Skin epidermis (tissue), 12 donors: ENCODE measurements at regions not wholly inside any gene's neighbourhood (a gene's known extent, or its start where the extent isn't known, plus 50 kb on each side); places are given as distances from the start of the nearest gene placed in this dataset.

Experiments used
- H3K27ac ChIP-seq, 21 experiments: fragments of 200-600 bp; sonication (generic) in 11 of 21; one replicate each; pipeline ENCODE4 v1.5.0; 2020; ENCODE audit warnings: mild to moderate bottlenecking in 3 of 21, inconsistent platforms in 2 of 21, moderate library complexity in 2 of 21
- H3K4me3 ChIP-seq, 7 experiments: fragments of 200-600 bp; sonication (generic) in 2 of 7; one replicate each; pipeline ENCODE4 v1.5.0; 2020; ENCODE audit warnings: inconsistent platforms in 2 of 7, mild to moderate bottlenecking in 2 of 7, moderate library complexity in 1 of 7

DNA sequence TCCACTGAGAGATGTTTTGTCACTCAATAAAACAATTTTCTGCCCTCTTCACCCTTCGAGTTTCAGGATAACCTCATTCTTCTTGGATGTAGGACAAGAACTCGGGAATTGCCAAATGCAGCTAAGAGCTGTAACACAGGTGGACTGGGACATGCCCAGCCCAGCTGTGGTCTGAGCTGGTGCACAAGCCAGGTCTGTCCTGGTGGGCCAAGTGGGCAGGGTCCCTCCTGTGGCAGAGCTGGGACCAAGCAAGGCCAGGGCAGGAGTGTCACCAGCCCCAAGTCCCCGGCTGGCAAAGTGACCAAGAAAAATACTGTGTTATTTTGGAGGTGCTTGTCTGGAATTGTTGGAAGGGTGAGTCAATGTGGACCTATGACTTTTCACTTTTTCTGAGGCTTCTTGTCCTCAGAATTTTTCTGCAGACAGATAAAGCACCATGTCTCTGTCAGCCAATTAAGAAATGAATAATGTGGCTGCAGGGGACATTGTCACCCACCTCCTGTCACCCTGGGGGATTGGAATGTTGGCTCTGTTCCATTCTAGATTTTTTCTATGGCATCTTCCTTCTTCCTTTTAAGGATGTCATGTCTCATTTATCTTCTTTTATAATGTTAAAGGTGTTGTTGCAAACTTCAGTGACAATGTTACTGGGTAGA, 645.2 kb upstream of the EPHA6 start:
- Histone ChIP-seq H3K27ac (no peak overlapping the region), H3K4me3 (no peak overlapping the region)

DNA sequence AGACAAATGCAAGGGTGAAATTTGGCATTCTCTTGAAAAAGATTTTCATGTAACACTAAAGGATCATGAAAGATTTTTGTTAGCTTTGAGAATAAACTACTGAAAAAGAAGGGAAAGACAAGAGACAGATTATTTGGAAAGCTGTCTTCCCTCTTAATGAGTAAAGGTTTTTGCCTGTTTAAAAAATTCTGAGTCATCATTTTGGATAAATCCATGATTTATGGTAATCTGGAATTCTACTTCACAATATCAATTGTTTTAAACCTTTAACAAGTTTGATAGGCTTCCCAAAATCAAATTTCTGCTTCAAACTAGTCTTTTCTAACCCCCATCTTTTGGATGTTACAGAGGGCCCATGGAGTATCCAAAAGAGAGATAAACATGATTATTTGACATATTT, 641.5 kb upstream of the EPHA6 start:
- no peak overlapping the region for H3K4me3 ChIP-seq
- H3K27ac ChIP-seq: no peak overlapping the region

DNA sequence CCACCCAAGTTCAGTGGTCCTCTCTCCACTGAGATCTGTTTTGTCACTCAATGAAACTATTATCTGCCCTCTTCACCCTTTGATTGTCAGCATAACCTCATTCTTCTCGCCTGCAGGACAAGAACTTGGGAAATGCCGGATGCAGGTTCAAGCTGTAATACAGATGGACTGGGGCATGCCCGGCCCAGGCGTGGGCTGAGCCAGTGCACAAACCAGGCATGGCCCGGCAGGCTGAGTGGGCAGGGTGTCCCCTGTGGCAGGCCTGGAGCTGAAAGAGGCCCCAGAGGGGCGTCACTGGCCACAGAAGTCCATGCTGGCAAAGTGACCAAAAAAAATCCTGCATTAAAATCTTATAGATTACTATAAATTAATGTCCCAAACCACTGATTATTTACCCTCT, 638.9 kb upstream of the EPHA6 start:
- H3K4me3 ChIP-seq: no peak overlapping the region
- H3K27ac ChIP-seq: no peak overlapping the region

DNA sequence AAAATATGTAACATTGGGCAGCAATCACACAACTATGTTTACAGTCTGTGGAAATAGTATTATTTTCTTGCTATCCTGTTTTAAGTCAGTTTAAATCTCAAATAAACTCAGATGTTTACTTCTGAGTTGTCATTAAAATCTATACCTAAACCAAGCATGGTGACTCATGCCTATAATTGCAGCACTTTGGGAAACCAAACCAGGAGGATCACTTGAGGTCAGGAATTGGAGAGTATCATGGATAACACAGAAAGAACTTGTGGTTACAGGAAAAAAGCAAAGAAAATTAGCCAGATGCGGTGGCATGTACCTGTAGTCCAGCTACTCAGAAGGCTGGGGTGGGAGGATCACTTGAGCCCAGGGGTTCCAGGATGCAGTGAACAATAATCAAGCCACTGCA, 631.6 kb upstream of the EPHA6 start:
- Histone ChIP-seq H3K4me3 (no peak overlapping the region), H3K27ac (no peak overlapping the region)

DNA sequence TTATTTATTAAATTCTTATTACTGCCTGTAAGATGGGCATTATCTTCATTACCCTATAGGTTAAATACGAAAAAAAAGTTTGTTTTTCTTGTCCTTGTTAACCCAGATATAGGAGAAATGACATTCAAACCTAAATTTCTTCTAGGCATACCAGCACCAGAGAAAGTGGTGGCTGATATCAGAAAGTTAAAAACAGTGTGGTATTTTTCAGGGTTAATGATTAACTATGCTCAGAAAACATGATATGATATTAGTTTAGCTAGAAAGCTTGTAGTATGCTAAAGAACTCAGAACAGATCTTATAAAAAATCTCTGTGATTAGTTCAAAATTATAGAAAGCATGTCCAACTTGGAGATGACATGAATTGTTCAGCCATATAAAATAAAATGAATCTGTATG, 630.5 kb upstream of the EPHA6 start:
- Histone ChIP-seq H3K4me3 (no peak overlapping the region), H3K27ac (no peak overlapping the region)

DNA sequence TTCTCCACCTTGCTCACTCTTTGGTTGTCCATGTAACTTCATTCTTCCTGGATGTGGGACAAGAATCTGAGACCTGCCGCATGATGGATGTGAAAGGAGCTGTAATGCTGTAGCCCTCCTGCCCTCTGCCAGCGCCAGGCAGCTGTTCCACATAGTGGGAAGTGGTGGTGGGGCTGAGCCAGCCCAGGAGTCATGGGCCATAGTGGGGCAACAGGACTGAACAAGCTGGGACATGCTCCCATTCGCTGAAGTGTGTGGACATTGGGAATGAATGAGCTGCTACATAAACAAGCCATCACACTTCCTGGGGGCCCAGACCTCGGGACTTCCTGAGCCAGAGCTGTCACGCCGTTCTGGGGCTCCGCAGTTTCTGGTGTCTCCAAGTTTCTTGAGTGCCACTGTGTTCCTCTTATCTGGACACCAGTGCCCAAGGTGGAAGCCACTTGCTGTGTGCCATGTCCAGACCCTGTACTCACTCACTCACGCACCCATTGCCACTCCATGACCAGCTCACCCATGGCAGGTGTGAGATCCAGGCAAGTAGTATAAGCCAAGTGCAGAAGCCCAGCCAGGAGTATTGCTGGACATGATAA, 624.3 kb upstream of the EPHA6 start:
- Histone ChIP-seq H3K27ac (no peak overlapping the region), H3K4me3 (no peak overlapping the region)

DNA sequence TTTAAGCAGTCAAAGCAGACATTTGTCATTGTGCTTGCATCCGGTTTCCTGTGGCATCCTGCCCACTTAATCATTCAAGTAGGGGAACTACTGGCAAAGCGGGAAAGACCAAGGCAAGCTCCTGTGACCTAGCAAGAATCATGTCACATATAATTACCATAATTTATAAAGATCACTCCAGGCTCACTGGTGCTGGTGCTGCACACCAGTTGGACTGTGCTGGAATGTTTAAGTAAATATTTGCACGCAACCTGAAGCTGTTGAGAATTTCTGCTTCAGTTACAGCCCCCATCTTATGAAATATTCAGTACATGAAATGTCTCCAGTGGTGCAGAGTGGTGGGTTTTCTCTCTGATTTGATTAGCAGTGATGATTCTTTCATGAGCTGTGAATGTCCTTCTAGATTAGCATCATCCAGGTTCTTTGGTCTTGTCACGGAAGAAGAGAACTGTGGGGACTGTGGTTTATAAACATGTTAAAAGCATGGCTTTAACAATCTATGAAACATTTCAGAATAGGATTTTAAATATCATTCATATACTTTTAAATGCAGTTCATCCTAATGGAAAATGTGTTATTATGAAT, 621.3 kb upstream of the EPHA6 start:
- Histone ChIP-seq H3K27ac (no peak overlapping the region), H3K4me3 (no peak overlapping the region)

DNA sequence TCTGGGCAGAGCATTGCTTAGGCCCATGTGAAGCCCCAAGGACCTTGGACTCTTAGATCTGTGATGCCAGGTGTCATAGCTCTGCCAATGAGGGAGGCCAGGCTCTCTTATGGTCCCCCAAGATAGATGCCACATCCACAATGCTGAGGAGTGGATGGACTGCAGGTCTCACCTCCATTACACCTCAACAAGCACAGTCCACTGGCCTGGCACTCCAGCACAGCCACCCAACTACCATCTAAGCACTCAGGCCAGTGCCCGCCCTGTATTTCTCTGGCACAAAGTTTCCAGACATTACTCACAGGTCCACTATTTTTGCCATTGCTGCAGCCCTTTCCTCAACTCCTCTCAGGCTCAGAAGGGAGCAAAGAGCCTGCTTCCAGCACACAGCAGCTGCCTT, 613.5 kb upstream of the EPHA6 start:
- no peak overlapping the region for H3K4me3 ChIP-seq
- no peak overlapping the region for H3K27ac ChIP-seq

DNA sequence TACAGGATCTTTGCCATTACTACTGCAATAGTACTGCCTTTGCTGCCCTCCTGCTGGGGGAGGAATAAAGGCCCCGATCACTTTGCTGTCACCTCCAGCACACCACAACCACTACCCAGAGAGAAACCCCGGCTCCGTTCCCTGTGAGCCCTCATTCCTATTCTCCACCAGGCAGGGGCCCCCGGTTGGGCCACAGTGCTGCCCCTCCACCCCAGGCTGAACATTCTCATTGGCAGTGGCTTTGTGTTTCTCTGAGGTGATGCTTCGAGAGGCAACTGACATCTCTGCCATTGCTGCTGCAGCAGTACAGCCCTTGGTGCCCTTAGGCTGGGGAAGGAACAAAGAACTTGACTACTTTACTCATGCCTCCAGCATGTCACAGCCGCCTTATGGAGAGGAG, 612.9 kb upstream of the EPHA6 start:
- Histone ChIP-seq H3K4me3 (no peak overlapping the region), H3K27ac (no peak overlapping the region)

DNA sequence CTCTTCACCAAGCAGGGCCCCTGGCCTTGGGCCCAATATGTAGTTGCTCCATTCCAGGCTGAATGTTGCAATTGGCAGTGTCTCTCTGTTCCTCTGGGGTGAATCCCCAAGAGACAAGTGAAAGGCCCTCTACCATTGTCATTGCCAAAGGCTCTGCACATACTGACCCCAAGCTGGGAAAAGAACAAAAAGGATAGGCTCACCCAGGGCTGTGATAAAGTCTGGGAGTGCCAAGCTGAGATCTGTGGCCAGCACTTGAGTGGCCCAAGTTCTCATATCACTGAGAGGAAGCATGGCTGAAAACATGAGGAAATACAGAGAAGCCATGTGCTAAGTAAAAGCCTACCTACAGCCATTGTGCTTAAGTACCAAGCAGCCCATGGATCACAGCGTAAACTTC, 612.2 kb upstream of the EPHA6 start:
- no peak overlapping the region for H3K4me3 ChIP-seq
- no peak overlapping the region for H3K27ac ChIP-seq

DNA sequence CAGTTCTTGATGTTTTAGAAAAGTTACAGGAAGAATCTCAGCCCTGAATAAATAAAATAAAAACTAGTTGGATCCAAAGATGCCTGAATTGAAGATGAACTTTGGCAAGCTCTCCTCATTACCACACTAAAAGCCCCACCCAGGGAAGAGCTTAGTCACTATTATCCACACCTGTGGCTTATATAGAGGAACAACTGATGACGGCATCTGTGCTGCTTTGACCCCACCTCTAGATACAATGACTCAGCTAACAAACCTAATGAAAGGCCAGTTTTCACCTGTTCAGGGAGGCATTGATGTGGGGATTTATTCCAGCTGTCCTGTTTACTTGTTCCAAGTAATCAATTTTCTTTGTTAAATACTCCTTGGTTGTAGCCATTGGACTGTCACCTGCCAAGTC, 604.7 kb upstream of the EPHA6 start:
- Histone ChIP-seq H3K4me3 (no peak overlapping the region), H3K27ac (no peak overlapping the region)

DNA sequence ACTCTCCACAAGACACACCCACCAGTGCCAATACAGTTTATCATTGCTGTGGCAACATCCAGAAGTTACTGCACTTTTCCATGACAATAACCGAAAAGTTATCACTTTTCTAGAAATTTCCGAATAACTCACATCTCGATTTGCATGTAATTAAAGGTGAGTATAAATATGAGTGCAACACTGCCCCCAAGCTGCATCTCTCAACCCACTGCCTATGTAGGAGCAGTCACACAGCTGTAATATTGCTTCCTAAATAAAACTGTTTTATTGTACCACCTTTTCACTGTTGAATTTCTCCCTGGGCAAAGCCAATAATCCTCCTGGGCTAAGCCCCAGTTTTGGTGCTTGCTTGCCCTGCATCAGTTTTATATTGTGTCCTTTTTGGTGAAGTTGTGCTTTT, 601.0 kb upstream of the EPHA6 start:
- no peak overlapping the region for H3K27ac ChIP-seq
- H3K4me3 ChIP-seq: no peak overlapping the region

DNA sequence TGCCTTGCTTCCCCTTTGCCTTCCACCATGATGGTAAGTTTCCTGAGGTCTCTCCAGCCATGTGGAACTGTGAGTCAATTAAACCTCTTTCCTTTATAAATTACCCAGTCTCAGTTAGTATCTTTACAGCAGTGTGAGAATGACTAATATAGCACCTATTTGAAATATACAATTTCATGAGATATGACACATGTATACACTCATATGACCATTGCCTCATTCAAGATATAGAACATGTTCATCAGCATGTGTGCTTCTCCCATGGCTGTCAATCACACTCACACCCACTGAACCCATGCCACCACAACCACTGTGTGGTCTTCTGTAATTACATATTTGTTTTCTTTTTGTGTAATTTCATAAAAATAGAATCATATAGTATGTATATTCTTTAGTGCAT, 599.5 kb upstream of the EPHA6 start:
- Histone ChIP-seq H3K27ac (no peak overlapping the region), H3K4me3 (no peak overlapping the region)

DNA sequence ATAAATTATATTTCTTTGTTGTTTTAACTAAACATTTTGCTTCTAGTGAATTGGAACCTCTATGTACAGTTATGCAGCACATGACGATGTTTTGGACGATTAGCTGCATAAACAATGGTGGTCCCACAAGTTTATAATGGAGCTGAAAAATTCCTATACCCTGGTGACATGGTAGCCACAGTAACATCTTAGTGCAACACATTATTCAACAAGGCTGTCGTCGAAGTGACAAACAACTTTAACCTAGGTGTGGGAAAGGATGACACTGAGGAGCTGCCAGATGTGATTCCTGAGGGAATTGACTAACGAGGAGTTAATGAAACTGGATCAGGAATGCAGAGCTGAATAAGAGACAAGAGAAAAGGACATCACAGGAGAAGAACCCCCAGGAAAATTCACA, 588.9 kb upstream of the EPHA6 start:
- H3K27ac ChIP-seq: no peak overlapping the region
- no peak overlapping the region for H3K4me3 ChIP-seq

DNA sequence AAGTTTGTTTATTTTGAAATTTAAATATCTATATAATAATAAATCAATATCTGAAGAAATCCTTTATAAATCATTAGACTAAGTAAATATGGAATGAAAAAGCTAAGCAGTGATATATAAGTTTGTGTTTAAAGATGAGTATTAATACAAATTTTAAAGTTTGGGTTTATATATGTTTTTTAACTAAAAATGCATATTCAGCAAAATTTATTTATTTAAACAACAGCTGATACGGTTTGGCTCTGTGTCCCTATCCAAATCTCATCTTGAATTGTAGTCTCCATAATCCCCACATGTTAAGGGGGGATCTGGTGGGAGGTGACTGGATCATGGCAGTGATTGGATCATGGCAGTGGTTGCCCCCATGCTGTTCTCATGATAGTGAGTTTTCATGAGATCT, 580.7 kb upstream of the EPHA6 start:
- Histone ChIP-seq H3K4me3 (no peak overlapping the region), H3K27ac (no peak overlapping the region)

DNA sequence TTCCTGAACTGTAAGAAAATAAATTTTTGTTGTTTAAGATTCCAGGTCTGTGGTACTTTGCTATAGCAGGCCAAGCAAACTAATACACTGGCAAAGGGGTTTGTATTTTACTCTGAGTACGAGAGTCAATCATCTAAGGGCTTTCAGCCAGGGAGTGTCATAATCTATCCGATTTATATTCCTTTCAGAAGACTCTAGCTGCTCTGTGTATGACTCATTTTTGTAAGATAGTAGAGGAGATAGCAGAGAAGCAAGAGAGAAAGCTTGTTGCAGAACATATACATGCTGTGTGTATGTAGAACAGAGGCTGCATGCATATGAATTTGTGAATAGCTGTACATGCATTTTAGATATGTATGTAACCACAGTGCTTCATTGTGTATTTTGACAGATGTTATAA, 577.9 kb upstream of the EPHA6 start:
- Histone ChIP-seq H3K27ac (no peak overlapping the region), H3K4me3 (no peak overlapping the region)

DNA sequence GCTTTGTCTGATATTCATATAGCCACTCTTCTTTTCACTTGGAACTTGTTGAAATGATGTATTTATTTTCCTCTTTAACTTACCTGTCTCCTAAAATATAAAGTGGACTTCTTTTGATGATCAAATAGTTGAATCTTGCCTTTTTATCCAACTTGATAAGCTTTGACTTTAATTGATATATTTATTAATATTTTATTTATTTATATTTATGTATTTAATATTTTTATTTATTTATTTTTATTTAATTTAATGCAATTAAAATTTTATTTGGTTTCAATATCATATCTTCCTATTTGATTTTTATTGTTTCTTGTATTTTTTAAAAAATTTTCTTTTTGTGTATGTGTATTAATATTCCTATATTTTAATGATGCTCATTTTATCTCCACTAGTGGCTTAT, 555.1 kb upstream of the EPHA6 start:
- H3K4me3 ChIP-seq: no peak overlapping the region
- no peak overlapping the region for H3K27ac ChIP-seq

DNA sequence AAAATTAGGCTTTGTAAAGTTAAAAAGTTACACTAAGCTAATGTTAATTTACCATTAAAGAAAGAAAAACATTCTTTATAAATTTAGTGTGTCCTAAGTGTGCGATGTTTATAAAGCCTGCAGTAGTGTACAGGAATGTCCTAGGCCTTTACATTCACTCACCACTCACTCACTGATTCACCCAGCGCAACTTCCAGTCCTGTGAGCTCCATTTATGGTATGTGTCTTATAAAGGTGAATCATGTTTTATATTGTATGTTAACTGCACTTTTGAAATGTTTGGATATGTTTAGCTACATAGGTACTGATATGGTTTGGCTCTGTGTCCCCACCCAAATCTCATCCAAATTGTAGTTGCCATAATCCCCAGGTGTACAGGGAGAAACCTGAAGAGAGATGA, 549.7 kb upstream of the EPHA6 start:
- Histone ChIP-seq H3K4me3 (no peak overlapping the region), H3K27ac (no peak overlapping the region)

DNA sequence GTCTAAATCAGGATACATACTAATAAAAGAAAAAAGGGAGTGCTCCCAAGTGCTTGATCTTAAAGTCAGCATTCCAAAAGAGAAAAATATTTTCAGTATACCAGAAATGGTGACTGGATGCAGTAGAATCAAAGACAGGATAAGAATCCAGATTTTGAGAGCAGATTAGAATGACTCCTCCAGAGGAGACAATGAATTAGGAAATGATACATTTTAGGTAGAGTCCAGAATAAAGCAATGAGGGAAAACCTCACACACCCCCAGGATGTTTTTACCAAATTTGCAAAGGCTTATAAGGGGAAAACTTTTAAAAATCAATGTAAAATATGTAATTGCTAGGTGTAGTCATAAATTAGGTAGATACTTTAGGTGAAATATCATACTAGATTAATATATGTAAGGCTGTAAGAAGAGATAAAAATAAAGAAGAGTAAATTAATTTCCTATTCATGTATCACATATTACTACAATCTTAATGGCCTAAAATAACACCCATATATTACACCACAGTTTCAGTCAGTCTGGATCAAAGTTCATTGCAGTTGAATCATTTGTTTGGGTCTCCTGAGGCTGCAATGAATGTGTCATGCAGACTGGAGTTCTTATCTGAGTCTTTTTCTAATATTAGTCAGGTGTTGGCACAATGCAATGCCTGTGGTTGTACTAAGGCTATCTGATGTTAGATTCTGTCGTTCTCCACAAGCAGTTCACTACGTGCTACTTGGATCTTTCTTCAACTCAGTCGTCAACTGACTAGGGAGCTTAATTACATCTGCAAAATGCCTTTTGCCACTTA, 547.8 kb upstream of the EPHA6 start:
- H3K4me3 ChIP-seq: no peak overlapping the region

DNA sequence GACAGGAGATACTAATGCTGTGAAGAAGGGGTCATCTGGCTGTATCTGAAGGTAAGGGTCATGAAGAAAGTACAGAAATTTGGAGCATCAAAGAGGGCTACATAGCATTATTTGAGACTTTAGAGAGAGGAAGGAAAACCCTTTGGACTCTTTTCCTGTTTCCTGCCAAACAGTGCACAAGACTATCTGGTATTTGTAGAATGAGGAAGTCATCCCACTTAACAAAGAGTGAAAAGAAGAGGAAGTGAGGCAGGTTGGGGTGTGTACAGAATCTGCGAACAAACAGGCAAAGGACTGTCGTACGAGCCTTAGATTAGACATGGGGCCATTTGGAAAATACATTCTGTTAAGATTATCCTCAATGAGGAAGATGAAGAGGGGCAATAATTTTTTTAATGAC, 546.8 kb upstream of the EPHA6 start:
- Histone ChIP-seq H3K4me3 (no peak overlapping the region), H3K27ac (peak overlapping the region in 1 of 21 experiments; percentile 16)

More for the DNA sequence above, 547.8 kb upstream of the EPHA6 start:
- peak overlapping the region in 1 of 21 experiments; percentile 16 for H3K27ac ChIP-seq

DNA sequence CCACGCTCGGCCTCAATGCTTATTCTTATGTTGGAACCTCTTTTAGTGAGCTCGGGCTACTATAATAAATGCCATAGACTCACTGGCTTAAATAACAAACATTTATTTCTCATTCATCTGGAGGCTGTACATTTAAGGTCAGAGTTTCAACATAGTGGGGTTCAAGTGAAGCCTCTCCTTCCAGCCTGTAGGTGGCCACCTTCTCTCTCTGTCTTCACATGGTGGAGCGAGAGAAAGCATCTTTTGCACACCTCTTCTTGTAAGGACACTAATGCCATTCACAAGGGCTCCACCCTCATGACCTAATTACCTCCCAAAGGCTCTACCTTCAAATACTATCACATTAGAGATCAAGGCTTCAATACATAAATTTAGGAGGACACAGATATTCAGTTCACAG, 520.3 kb upstream of the EPHA6 start:
- Histone ChIP-seq H3K4me3 (no peak overlapping the region), H3K27ac (no peak overlapping the region)
